ENCODE measurements at regions not wholly inside any gene's neighbourhood (a gene's known extent, or its start where the extent isn't known, plus 50 kb on each side); places are given as distances from the start of the nearest gene placed in this dataset.

DNA sequence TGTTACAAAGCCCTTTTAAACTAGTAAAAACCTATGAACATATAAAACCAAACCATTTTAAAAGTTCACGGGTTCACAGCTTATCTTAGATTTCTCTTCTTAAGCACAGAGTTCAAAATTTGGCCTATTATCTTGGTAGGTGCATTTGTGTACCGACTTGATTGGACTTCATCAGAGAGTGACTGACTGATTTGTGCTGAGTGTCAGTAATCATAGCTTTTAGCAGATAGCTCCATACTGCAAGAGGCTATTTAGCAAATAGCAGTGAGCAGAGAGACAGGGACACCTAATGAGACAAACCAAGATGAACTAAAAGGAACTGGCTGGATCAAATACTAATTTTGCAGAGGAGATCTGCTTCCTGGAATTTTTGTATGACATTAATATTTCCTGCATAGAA, 274.5 kb downstream of the PRR16 start:
- TF ChIP-seq, protein P1, sequence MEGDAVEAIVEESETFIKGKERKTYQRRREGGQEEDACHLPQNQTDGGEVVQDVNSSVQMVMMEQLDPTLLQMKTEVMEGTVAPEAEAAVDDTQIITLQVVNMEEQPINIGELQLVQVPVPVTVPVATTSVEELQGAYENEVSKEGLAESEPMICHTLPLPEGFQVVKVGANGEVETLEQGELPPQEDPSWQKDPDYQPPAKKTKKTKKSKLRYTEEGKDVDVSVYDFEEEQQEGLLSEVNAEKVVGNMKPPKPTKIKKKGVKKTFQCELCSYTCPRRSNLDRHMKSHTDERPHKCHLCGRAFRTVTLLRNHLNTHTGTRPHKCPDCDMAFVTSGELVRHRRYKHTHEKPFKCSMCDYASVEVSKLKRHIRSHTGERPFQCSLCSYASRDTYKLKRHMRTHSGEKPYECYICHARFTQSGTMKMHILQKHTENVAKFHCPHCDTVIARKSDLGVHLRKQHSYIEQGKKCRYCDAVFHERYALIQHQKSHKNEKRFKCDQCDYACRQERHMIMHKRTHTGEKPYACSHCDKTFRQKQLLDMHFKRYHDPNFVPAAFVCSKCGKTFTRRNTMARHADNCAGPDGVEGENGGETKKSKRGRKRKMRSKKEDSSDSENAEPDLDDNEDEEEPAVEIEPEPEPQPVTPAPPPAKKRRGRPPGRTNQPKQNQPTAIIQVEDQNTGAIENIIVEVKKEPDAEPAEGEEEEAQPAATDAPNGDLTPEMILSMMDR (IDR thresholded peaks at IDR 0.05; ENCODE audit: extremely low read depth, missing control alignments): no peak
- no peak for DNase-seq (ENCODE audit: low spot score)

DNA sequence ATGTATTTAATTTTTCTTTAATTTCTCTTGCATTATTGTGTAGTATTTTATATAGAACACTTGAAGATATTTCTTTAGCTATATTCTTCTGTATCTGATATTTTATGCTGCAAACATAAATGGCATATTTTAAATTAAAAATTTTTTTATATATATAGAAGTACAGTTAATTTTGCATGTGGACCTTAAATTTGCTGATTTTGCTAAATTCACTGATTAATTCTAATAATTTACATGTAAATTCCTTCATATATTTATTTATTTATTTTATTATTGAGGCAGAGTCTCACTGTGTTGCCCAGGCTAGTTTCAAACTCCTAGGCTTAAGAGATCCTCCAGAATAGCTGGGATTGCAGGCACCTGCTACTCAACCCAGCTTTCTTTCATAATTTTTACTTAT, 276.9 kb downstream of the PRR16 start:
- DNase-seq (ENCODE audit: low spot score): no peak
- TF ChIP-seq, protein P1 (IDR thresholded peaks at IDR 0.05; ENCODE audit: extremely low read depth, missing control alignments): no peak

DNA sequence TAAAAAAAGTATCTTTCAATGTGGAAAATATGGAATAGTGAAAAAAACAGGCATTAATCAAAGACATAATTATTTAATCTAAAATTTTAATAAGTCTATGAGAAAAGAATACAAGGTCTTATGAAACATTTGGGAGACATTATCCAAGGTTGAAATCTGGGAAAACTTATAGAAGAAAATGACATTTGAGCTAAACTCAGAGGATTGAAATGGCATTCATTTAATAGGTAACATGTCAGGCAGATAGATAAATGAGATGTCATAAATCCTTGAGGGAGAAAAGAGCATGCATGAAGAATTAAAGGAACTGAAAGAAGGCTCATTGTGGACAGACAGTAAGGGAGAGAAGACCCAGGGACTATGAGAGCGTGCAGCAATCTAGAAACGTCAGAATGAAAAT, 284.4 kb downstream of the PRR16 start:
- TF ChIP-seq, protein P1 (IDR thresholded peaks at IDR 0.05; ENCODE audit: extremely low read depth, missing control alignments): no peak
- no peak for DNase-seq (ENCODE audit: low spot score)

DNA sequence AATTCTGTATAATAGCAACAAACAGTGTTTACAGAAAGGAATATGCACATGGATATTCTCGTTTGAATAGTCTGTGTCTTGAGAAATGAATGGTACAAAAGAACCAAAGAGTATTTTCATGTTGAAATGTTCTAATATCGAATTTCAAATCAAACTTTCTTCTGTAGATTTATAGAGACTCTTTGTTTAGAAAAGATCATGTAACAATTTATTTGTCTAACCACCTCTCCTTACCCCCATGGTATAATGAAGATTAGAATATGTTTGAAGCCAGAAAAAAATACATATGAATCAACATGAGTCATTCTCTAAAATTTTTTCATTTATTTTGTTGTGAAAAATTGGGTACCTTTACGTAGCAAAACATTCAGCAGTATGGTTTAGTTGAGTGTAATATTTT, 285.6 kb downstream of the PRR16 start:
- no peak for DNase-seq (ENCODE audit: low spot score)
- TF ChIP-seq, protein P1 (IDR thresholded peaks at IDR 0.05; ENCODE audit: extremely low read depth, missing control alignments): no peak

DNA sequence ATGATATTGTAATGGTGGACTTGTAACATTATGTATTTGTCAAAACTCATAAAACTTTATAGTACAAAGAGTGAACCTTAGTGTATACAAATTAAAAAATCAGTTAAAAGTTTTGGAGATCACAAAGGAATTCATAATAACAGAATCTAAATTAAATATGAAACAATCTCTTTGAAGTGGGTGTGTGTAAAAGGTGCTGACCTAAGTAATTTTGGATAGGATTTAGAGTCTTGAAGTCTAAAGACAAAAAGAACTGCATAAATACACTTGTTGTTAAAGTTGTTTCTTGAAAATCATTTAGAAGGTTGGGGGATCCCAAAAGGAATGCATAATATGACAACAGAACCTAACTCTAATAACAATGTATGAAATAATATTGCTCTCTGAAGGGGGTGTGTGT, 295.5 kb downstream of the PRR16 start:
- TF ChIP-seq, protein P1 (IDR thresholded peaks at IDR 0.05; ENCODE audit: extremely low read depth, missing control alignments): no peak

DNA sequence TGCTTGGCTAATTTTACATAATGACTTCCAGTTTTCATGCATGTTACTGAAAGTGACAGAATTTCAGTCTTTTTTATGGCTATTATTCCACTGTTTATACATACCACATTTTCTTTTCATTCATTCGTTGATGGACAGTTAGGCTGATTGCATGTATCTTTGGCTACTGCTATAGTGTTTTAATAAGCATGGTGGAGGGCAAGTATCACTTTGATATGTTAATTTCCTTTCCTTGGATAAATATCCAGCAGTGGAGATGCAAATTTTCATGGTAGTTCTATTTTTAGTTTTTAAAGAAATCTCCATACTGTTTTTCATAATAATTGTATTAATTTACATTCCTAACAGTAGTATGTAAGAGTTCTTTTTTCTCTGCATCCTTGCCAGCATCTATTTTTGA, 297.9 kb downstream of the PRR16 start:
- TF ChIP-seq, protein P1 (IDR thresholded peaks at IDR 0.05; ENCODE audit: extremely low read depth, missing control alignments): no peak
- DNase-seq (ENCODE audit: low spot score): no peak

More for the DNA sequence above, 295.5 kb downstream of the PRR16 start:
- DNase-seq (ENCODE audit: low spot score): no peak

DNA sequence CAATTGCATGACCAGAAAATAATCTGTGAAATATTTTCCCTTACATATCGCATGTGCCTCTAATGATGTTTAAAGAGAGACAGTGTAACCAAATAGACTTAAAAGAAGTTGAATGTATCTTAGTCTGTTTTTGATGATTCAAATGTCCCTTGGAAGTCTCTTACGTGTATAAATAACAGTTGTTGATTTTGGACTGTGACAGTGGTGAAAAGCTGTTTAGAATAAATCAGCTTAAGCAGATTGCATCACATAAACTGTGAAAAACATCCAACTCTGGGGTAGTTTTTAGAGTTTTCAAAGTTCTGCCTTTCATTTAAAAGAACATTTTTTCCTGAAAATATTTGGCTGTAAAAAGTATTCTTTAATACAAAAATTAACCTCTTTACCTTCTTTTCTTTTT, 301.1 kb downstream of the PRR16 start:
- TF ChIP-seq, protein P1 (IDR thresholded peaks at IDR 0.05; ENCODE audit: extremely low read depth, missing control alignments): no peak
- no peak for DNase-seq (ENCODE audit: low spot score)

All from GM20000 (cell line).